Mesendoderm (in vitro differentiated cells): ENCODE measurements at regions not wholly inside any gene's neighbourhood (a gene's known extent, or its start where the extent isn't known, plus 50 kb on each side); places are given as distances from the start of the nearest gene placed in this dataset.

Experiments used
- DNase-seq: peaks from one replicate; pipeline ENCODE4 v3.0.0; 2013
- H2AK5ac ChIP-seq: 2 replicates; pipeline ENCODE4 v1.6.1; 2013; ENCODE audit warnings: low read length, inconsistent platforms
- H2BK120ac ChIP-seq: 2 replicates; pipeline ENCODE4 v1.6.1; 2013; ENCODE audit warnings: low read depth, mild to moderate bottlenecking, low read length, moderate library complexity, mixed read lengths
- H2BK15ac ChIP-seq: replicated peaks from 2 replicates; pipeline ENCODE4 v1.6.1; 2013; ENCODE audit warnings: low read depth, mild to moderate bottlenecking, moderate library complexity
- H2BK5ac ChIP-seq: 2 replicates; pipeline ENCODE4 v1.6.1; 2013; ENCODE audit warnings: low read length, inconsistent platforms
- H3K18ac ChIP-seq: 2 replicates; pipeline ENCODE4 v1.6.1; 2013; ENCODE audit warnings: mild to moderate bottlenecking, low read length, mixed read lengths
- H3K23ac ChIP-seq: one replicate; pipeline ENCODE4 v1.6.1; 2013; ENCODE audit warnings: low read length
- H3K27ac ChIP-seq: 2 replicates; pipeline ENCODE4 v1.5.1; 2013; ENCODE audit warnings: low read depth, mild to moderate bottlenecking, inconsistent platforms, low read length, moderate library complexity
- H3K27me3 ChIP-seq: 2 replicates; pipeline ENCODE4 v1.6.1; 2013; ENCODE audit warnings: low read length, control low read depth, mild to moderate bottlenecking, inconsistent platforms; ENCODE audit not compliant: insufficient read depth, poor library complexity
- H3K36me3 ChIP-seq: 2 replicates; pipeline ENCODE4 v1.6.1; 2013; ENCODE audit warnings: low read length, inconsistent platforms; ENCODE audit not compliant: control insufficient read depth, insufficient read depth
- H3K4ac ChIP-seq: one replicate; pipeline ENCODE4 v1.6.1; 2013; ENCODE audit warnings: low read depth, mild to moderate bottlenecking, low read length, moderate library complexity
- H3K4me1 ChIP-seq: 2 replicates; pipeline ENCODE4 v1.6.1; 2013; ENCODE audit warnings: low read depth, low read length, inconsistent platforms; ENCODE audit not compliant: control insufficient read depth
- H3K4me2 ChIP-seq: 2 replicates; pipeline ENCODE4 v1.6.1; 2013; ENCODE audit warnings: low read length
- H3K4me3 ChIP-seq: 2 replicates; pipeline ENCODE4 v1.5.1; 2013; ENCODE audit warnings: mild to moderate bottlenecking, low read length
- H3K56ac ChIP-seq: one replicate; pipeline ENCODE4 v1.6.1; 2013; ENCODE audit warnings: low read length
- H3K79me1 ChIP-seq: 2 replicates; pipeline ENCODE4 v1.6.1; 2013; ENCODE audit warnings: low read length, inconsistent platforms
- H3K79me2 ChIP-seq: 2 replicates; pipeline ENCODE4 v1.6.1; 2013; ENCODE audit warnings: mild to moderate bottlenecking, low read length; ENCODE audit not compliant: control insufficient read depth, insufficient read depth
- H3K9ac ChIP-seq: 2 replicates; pipeline ENCODE4 v1.6.1; 2013; ENCODE audit warnings: low read length, inconsistent platforms
- H4K5ac ChIP-seq: one replicate; pipeline ENCODE4 v1.6.1; 2013; ENCODE audit warnings: low read length
- H4K8ac ChIP-seq: one replicate; pipeline ENCODE4 v1.6.1; 2013; ENCODE audit warnings: low read depth, mild to moderate bottlenecking, control low read depth, low read length, moderate library complexity
- WGBS: extraction: QIAGEN DNeasy Blood & Tissue Kit; methylation state at CpG from one replicate; pipeline ENCODE4 v1.1.7; 2013; ENCODE audit warnings: low lambda C conversion rate, missing lambda C conversion rate; ENCODE audit not compliant: insufficient coverage; ENCODE audit errors: extremely low coverage; 5-methylcytosine and 5-hydroxymethylcytosine counted together

- Histone ChIP-seq H2BK5ac (no peak overlapping the region), H2AK5ac (no peak overlapping the region), H2BK120ac (no peak overlapping the region), H3K9ac (no peak overlapping the region), H3K23ac (no peak overlapping the region), H4K5ac (no peak overlapping the region), H3K27me3 (no peaks in the 10 kb centered on the region), H3K79me1 (no peaks in the 10 kb centered on the region), H3K4me3 (no peak overlapping the region), H3K79me2 (no peaks in the 10 kb centered on the region), H3K36me3 (no peaks in the 10 kb centered on the region), H3K18ac (no peak overlapping the region), H3K27ac (no peak overlapping the region), H3K4ac (no peak overlapping the region), H3K56ac (no peak overlapping the region), H3K4me1 (no peaks in the 10 kb centered on the region), H3K4me2 (no peak overlapping the region), H4K8ac (no peak overlapping the region), H2BK15ac (no peak overlapping the region)
- no CpG with 5 or more reads among the region's 8 CpGs for WGBS
- DNase-seq: no peak
Observed at GRCh38 chr2:196247114-196247975, 76.0 kb upstream of the STK17B start.

GRCh38 chr2:196247976-196248280, 76.5 kb upstream of the STK17B start:
- no peak for DNase-seq
- no peak overlapping the region for H3K4me3 ChIP-seq

GRCh38 chr2:196248467-196249094, 77.2 kb upstream of the STK17B start:
- DNase-seq: no peak
- Histone ChIP-seq H3K23ac (no peak overlapping the region), H3K79me2 (no peaks in the 10 kb centered on the region), H4K5ac (no peak overlapping the region), H4K8ac (no peak overlapping the region), H3K79me1 (no peaks in the 10 kb centered on the region), H2BK120ac (no peak overlapping the region), H3K36me3 (no peaks in the 10 kb centered on the region), H3K4me1 (no peaks in the 10 kb centered on the region), H3K9ac (no peak overlapping the region), H3K27ac (no peak overlapping the region), H3K4ac (no peak overlapping the region), H2BK15ac (no peak overlapping the region), H3K4me2 (no peak overlapping the region), H2BK5ac (no peak overlapping the region), H3K18ac (no peak overlapping the region), H3K27me3 (no peaks in the 10 kb centered on the region), H3K4me3 (no peak overlapping the region), H3K56ac (no peak overlapping the region), H2AK5ac (no peak overlapping the region)
- WGBS: no CpG with 5 or more reads among the region's 1 CpG

More at GRCh38 chr2:196247976-196248280, 76.5 kb upstream of the STK17B start:
- Histone ChIP-seq H3K56ac (no peak overlapping the region), H2BK15ac (no peak overlapping the region), H3K36me3 (no peaks in the 10 kb centered on the region), H3K79me2 (no peaks in the 10 kb centered on the region), H2AK5ac (no peak overlapping the region), H3K9ac (no peak overlapping the region), H3K23ac (no peak overlapping the region), H3K27ac (no peak overlapping the region), H2BK5ac (no peak overlapping the region), H2BK120ac (no peak overlapping the region), H3K27me3 (no peaks in the 10 kb centered on the region), H3K4me2 (no peak overlapping the region), H3K4ac (no peak overlapping the region), H3K79me1 (no peaks in the 10 kb centered on the region), H4K5ac (no peak overlapping the region), H3K18ac (no peak overlapping the region), H3K4me1 (no peaks in the 10 kb centered on the region), H4K8ac (no peak overlapping the region)
- WGBS: no CpG with 5 or more reads among the region's 3 CpGs

GRCh38 chr2:196249171-196249570, 77.8 kb upstream of the STK17B start:
- no peak overlapping the region for H2BK120ac ChIP-seq
- H3K4ac ChIP-seq: no peak overlapping the region
- no peak overlapping the region for H3K4me2 ChIP-seq
- H3K36me3 ChIP-seq: no peaks in the 10 kb centered on the region
- no peak for DNase-seq
- no peak overlapping the region for H2AK5ac ChIP-seq
- H3K4me1 ChIP-seq: no peaks in the 10 kb centered on the region
- no peak overlapping the region for H3K23ac ChIP-seq
- H3K27ac ChIP-seq: no peak overlapping the region
- no peak overlapping the region for H4K8ac ChIP-seq
- no peaks in the 10 kb centered on the region for H3K79me2 ChIP-seq
- H4K5ac ChIP-seq: no peak overlapping the region
- H2BK15ac ChIP-seq: no peak overlapping the region
- H3K27me3 ChIP-seq: no peaks in the 10 kb centered on the region
- WGBS: no CpG with 5 or more reads among the region's 1 CpG
- H3K9ac ChIP-seq: no peak overlapping the region
- H2BK5ac ChIP-seq: no peak overlapping the region
- no peak overlapping the region for H3K4me3 ChIP-seq
- H3K18ac ChIP-seq: no peak overlapping the region
- H3K79me1 ChIP-seq: no peaks in the 10 kb centered on the region
- H3K56ac ChIP-seq: no peak overlapping the region

GRCh38 chr2:196249860-196250259, 78.5 kb upstream of the STK17B start:
- Histone ChIP-seq H3K79me2 (no peaks in the 10 kb centered on the region), H3K4me2 (no peak overlapping the region), H3K27ac (no peak overlapping the region), H3K9ac (no peak overlapping the region), H2BK5ac (no peak overlapping the region), H3K4me3 (no peak overlapping the region), H2BK15ac (no peak overlapping the region), H3K23ac (no peak overlapping the region), H3K18ac (no peak overlapping the region), H3K4me1 (no peaks in the 10 kb centered on the region), H2AK5ac (no peak overlapping the region), H3K36me3 (no peaks in the 10 kb centered on the region), H3K56ac (no peak overlapping the region), H4K5ac (no peak overlapping the region), H3K27me3 (no peaks in the 10 kb centered on the region), H3K4ac (no peak overlapping the region), H2BK120ac (no peak overlapping the region), H4K8ac (no peak overlapping the region), H3K79me1 (no peaks in the 10 kb centered on the region)
- DNase-seq: no peak
- no CpG with 5 or more reads among the region's 3 CpGs for WGBS
